GM21619 (cell line): ENCODE measurements at regions not wholly inside any gene's neighbourhood (a gene's known extent, or its start where the extent isn't known, plus 50 kb on each side); places are given as distances from the start of the nearest gene placed in this dataset.

Source experiments
- ATAC-seq: cut with Tn5 transposase; IDR thresholded peaks from one replicate; pipeline ENCODE4 v1.9.1; 2021; ENCODE audit not compliant: unreplicated experiment

DNA sequence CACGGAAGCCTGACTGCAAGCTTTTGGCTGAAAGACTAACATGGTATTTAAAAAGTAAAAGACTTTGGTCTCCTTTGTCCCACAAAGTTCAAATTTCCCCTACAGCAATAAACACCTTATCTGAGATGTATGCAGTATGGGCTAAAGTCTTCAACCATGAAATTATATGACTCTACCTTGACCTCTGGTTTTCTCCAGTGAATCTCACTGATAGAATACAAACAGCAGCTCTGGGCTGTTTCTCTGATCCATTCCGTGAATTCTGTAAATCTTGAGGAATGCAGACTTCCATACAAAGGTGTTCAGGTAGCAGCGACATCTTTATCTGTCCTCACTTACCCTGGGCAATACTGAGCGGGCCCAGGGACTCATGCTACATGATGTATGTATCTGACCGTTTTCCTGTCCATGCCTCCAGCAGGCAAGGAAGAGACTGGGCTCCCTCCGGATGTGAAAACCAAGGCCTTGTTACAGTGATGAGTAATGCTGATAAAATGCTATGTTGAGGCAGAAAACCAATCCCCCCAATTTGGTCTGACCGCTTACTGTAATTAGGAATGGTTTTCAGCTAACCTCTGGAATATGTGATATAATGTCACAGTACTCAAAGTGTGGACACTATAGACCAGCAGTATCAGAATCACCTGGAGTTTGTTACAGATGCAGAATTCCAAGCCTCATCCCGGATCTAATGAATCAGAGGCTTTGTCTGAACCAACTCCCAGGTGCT, 589.8 kb downstream of the HS3ST4 start:
- ATAC-seq = no peak

DNA sequence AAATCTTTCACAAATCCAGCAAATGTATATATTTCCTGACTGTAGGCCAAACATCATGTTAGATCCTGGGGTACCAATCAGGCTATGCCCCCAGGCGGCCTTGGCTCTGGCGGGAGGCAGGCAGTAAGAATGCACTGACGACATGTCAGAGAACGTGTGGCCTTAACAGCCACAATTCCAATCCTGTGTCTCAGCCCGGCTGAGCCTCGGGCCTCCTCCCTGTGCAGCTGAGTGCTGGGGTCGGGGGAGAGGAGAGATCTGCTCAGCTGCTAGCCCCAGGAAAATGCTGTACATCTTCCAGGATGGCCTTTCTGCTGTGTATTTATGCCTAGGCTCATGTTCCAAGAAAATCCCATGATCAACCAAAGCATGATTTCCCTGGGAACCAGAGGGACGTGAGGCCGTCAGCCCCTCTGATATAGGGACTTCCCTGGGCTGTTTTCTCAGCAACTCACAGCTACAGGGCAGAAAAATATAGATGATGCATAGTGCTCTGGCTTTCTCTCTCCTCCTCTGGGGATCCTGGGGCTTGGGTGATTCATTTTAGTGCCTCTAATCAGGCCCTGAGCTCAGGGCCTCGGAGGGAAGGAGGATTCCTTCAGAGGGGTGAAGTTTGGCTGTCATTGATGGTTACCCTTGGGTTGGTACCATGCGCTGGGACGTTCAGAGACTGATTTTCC, 604.0 kb downstream of the HS3ST4 start:
- ATAC-seq = no peak

DNA sequence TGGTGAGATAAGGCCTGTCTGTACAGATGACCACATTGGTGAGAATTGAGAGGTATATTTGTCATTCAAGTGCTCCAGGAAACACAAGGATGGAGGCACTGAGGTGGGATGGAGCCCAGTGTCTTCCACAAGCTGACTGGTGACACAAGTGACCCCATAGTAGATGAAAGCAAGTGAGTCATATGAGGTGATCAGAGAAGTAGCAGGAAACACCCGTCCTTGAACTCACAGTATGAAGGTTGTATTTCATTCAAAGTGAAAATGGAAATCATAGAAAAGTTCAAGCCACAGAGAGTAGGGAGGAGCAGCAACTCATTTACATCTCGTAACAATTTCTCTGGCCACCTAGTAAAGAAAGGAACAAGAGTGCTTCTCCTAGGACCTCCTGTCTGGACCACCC, 609.8 kb downstream of the HS3ST4 start:
- ATAC-seq = no peak

DNA sequence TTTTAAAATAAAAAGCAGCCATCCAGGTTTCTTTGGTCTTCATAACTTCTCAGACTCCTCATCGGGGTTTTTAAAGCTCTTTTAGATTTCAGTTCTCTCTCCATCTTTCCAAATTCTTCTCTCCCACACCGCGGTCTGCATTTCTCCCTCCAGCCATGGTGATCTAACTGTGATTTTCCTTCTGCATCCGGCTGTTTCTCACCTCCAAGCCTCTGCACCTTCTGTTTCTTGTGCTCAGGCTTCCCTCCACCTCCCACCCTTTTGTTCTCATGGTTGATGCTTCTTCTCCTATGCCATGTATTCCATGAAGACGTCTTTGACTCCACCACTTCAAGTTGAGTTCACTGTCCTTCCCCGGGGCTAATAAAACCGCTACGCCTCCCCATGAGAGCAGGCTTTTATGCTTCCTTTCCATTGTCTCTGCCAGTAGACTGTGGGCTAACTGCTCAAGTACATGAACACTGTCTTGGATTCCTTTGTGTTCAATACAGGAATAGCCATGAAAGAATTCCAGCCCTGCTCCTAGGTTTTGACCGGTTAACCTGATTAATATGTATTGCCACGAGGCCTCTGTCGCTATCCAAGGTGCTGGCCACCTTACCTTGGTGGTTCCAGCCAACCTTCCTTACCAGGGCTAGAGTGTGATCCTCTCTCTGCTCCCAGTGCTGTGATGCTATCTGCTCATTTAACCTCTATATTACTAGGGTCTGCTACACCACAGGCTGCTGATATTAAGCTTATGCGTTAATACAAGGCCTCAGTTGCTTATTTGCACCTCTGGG, 625.1 kb downstream of the HS3ST4 start:
- ATAC-seq = no peak

DNA sequence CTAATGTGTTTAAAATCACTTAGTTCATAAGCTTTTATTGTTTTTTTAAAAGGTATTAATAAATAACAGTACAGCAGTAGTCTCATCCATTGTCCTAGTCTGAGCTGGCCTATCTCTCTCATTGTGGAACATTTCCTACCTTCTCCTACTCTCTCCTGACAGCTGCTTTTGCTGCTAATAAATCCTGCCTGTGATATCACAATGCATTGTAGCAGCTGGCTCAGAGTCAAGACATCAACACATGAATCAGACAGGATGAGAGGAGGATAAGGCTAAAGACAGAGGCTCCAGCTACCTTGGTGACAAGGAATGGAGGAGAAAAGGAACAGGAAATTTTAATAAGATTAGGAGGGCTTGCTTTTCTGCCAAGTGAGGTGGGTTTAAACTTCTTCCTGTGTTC, 626.1 kb downstream of the HS3ST4 start:
- ATAC-seq = no peak

DNA sequence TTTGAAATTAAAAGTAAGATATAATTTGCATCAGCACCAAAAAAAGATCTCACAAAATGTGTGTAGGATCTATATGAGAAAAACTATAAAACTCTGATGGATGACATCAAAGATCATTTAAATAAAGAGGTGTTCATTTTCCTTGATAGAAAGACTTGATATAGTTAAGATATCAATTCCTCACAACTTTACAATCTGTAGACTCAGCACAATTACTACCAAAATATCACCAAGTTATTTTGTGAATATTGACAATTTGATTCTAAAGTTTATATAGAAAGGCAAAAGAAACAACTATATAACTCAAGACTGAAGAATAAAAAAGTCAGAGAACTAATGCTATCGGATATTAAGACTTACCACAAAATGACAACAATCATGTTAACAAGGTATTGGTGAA, 638.9 kb downstream of the HS3ST4 start:
- no peak for ATAC-seq

DNA sequence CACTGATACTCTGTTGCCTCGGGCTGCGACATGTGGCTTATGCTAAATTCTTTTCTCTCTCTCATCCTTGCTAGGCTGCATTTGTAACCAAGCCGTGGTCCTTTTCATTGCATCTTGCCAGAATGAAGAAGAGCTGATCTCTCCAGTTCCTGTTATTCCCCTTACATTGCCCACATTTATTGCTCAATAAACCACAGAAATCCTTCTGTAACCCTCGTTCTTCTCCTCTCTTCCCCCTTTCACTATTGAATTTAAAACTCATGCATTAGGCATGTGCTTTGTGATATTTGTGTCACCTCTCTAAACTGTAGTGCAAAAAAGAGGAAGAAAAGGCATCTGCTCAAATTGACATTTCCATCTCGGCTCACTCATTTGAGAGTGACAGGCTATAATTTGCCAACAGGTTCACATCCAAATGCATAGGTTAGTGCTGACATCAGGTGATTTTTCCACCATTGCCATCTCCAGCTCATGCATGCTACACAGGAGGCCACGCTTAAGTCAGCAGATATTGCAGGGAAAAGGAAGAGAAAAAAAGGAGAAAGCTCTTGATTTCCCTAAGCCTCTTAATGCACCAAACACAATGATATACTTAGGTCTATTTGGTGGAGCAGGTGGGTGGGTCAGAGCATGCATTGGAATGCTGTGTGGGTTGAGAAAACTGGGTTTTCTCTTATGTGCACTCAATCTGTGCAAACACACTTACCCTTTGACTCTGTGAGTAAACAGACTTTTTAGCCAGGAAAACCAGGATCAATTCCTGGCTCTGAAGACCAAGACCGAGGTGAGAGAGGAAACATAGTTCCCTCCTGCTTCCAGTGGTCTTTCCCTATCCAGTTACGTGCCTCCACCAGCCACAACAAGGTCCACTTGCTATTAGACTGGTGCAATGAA, 642.7 kb downstream of the HS3ST4 start:
- no peak for ATAC-seq

DNA sequence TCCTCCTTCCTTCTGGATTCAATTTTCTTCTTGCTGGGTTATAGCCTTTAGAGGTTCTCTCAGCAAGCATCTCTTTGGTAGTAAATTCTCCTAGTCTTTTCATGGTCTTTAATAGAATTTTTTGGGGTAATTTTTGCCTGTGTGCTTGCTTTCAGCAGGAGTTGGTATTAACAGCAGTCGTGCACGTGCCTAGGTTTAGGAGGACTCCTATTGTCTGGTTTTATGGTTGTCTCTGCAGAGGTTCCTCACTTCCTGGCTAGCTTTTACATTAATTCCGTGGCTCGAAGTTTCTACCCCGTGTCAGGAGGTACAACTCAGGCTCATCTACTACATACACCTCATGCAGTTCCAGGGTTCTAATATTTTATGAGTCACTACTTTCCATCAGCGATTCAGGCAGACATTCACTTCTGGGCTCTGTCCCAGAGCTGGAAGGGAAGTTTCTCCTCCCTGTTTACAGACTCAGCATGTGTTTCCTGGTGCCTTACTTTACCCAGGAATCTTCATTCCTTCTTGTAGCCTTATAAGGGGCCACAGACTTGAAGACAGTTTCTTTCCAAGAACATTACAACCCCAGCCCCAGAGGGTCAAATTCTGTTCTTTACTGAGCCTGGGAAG, 643.6 kb downstream of the HS3ST4 start:
- ATAC-seq = no peak

DNA sequence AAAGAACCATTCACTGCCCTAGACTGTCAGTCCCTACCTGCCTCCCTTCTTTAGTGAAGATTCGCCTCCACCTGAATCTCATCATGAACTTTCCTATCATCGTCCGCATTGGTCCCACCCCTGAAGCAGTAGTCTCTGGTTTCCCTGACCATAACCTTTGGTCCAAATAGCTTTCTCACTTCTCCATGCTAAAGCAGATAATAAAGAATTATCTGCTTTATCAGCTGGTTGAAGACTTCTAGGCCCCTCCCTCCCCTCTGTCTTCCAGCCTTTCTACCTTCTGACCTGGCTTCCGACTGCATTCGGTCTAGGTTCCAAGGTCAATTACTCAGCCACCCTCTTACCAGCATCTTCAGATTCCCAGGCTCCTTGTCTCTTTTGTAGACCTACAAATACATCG, 650.9 kb downstream of the HS3ST4 start:
- no peak for ATAC-seq

DNA sequence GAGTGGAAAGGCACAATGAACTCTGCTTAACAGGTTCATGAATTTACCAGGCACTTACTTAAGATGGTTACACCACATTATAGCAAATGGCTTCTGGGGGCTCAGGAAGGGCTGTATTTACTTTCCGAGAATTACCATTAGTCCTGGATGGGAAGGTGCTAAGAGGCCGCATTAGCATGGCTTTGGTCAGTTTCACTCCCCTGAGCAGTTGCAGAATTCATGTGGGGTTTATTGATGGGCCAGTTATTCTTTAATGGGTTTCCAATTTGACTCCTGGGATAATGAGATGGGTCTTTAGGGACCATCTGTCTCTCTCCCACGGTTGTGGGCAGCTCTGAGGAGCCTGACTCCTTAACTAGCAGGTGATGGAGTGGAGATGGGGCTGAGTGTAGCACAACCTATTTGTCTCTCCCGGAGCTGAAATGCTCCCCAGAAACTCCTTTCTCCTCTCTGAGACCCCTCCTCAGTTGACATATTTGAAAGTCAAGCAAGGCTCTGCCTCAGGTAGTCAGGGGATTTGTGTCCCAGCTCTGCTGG, 652.5 kb downstream of the HS3ST4 start:
- no peak for ATAC-seq

DNA sequence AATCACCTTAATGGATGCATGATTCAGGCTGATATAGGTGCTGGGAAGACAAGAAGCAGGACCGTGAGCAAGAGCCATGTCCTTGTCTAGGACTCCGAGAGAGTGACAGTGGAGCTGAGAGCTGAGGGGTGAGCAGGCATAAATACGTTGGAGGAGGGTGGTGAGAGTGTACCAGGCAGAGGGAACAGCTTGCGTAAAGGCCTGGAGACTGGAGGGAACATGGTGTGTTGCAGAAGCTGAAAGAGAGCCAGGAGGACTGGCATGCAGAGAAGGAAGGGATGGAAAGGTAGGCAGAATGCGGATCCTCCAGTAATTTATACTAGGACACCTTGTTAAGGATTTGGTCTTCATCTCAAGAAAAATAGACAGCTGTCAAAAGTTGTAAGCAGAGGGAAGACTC, 653.2 kb downstream of the HS3ST4 start:
- ATAC-seq = no peak

DNA sequence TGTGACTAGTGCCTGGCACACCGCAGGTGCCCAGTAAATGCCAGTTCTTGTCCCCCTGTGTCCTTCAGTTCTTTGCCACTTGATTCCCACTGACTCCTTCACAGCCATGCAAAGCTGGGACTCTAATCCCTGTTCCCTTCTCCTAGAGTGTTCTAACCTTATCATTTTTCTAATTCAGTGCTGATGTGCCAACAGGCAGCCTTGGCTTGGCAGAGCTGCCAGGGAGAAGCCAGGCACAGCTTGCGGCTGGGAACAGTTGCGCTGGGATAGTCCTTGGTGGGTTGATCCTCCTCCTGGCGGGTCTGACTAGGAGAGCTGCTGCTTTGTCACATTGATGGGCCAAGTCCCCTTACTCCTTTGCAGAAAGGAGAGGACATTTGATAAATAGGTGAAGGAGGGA, 654.2 kb downstream of the HS3ST4 start:
- no peak for ATAC-seq

DNA sequence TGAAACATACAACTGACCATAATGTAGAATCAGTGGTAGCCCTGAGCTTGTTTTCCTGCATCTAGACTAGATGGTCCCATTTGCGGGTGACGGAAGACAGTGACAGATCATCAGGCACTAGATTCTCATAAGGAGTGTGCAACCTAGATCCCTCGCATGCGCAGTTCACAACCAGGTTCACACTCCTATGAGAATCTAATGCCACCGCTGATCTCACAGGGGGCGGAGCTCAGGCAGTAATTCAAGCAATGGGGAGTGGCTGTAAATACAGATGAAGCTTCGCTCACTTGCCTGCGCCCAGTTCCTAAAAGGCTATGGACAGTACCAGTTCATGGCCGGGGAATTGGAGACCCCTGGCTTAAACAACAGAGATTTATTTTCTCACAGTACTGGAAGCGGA, 656.3 kb downstream of the HS3ST4 start:
- no peak for ATAC-seq

DNA sequence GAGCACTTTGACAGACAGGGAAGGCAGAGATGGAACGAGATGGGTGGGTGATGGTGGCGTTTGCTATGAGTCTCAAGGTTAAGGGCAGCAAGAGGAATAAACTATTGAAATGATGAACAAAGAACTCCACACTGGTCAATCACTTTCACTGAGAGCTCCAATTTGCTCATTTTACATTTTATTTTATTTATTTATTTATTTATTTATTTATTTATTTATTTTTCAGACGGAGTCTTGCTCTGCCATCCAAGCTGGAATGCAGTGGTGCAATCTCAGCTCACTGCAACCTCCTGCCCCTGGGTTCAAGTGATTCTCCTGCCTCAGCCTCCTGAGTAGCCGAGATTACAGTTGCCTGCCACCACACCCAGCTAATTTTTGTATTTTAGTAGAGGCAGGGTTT, 669.1 kb downstream of the HS3ST4 start:
- ATAC-seq = no peak

DNA sequence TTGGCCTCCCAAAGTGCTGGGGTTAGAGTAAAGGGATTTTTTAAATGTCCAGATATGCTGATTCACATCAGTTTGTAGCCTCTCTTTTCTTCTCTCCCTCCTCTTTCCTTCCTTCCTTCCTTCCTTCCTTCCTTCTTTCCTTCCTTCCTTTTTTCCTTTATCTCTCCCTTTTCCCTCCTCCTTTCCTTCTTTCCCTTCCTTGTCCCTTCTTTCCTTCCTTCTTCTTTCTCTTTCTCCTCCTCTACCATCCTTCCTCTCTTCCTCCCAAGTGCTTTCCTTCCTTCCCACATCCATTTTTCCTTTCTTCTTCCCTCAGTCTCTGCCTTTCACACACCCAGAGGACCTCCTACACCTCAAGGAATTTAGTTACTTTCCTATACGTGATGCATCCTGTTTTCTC, 671.8 kb downstream of the HS3ST4 start:
- no peak for ATAC-seq

DNA sequence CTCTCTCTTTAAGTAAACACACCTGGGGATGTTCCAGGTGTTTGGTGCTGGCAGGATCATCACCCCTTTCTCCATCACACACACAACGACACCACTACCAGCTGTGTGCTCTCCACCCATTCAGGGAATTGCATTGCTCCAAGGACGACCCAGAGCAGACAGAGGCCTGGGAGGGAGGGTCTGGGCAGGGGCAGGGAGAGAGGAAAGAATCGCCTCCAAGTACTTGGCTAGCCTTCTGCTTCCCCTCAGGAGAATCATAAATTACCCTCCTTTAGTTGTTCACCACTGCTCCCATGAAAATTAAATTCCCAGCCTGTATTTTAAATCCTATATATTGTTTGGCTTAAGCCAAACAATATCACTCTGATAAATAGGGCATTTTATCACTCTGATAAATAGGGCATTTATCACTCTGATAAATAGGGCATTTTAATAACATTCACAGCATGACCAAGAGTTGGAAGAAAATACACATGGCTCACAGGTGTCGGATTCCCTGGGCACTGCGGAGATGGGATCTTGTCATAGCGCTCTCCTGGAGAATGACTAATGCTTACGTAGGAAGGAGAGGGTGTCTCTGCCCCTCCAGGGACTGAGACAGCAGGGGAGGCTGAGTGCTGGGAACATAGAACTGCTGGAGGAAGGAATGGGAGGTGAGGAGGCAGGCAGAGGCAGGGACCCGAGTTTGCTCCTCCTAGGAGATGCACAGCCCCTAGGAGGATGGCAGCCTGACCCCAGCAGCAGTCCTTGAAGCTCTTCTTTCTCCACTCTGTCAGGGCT, 673.6 kb downstream of the HS3ST4 start:
- no peak for ATAC-seq

DNA sequence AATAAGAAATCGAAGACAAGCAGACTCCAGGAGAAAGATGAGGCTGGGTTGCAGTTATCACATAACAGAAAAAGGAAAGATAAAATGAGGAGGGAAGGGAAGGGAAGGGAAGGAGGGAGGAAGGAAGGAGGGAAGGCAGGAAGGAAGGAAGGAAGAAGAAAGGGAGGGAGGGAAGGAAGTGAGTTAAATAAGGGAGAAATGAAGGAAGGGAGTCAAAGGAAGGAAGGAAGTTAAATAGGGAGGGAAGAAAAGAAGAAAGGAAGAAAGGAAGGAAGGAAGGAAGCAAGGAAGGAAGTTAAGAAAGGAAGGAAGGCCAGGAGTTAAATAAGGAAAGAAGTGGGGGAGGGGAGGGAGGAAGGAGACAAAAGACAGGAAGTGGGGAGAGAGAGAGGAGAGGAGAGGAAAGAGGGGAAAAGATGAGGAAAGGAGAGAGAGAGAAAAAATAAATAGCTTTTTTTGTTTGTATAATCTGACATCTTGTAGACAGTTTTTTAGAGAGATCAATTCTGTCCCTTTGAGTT, 679.6 kb downstream of the HS3ST4 start:
- no peak for ATAC-seq

DNA sequence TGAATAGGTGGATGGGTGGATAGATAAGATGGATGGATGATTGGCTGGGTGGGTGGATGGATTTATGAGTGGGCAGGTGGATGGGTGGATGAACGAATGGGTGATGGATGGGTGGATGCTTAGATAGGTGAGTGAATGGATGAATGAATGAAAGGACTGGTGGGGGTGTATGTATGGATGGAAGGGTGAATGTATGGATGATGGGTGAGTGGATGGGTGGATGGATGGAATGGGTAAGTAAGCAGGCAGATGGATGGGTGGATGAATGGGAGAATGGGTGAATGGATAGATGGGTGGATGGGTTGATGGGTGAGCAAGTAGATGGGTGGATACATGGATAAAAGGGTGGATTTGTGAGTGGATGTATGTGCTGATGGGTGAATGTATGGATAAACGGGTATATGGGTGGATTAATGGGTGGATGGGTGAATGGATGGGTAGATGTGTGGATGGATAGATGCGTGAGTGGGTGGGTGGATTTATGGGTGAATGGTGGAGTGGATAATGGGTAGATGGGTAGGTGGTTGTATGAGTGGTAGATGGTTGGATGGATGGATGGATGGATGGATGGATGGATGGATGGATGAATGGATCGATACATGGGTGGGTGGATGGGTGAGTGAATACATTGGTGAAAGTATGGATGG, 682.6 kb downstream of the HS3ST4 start:
- no peak for ATAC-seq

DNA sequence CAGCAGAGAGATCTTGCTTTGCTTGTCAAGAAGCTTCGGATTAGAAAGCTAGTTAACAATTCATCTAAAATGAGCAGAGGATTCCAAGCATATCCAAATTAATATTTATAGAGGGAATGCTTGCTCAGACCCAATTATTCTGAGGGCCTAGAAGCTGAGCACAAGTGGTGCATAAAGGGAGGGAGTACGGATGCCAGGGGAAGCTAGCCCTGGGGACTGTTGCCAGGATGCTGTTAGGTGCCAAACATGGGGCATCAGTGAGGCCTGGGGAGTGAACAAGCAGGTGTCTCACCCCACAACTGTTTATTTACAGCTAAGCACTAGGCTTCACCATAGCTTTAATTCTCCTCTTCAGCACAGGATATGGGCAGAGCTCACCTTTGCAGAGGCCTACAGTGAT, 684.1 kb upstream of the C16orf82 start:
- no peak for ATAC-seq
